Panc1 (cell line): ENCODE measurements at regions not wholly inside any gene's neighbourhood (a gene's known extent, or its start where the extent isn't known, plus 50 kb on each side); places are given as distances from the start of the nearest gene placed in this dataset.

Experiments
- ATAC-seq: fragments of 200-7000 bp; cut with Tn5 transposase; 2 replicates; pipeline ENCODE4 v1.9.1; 2020; ENCODE audit warnings: mild to moderate bottlenecking, moderate library complexity
- BruUV-seq: library from RNA; stranded (reverse); fragments of 400-500 nt; replicated peaks from 2 replicates; lab custom pipeline; 2021; lab: Mats Ljungman, UMichigan
- CTCF ChIA-PET: fragments of 300-600 bp; sonication (Branson Sonifier 250); formaldehyde crosslinking; loops from one replicate; lab custom pipeline; 2022; ENCODE audit warnings: antibody characterized with exemption; lab: Charles Lee
- POLR2A ChIA-PET: fragments of 300-600 bp; sonication (Branson Sonifier 250); formaldehyde crosslinking; loops from one replicate; lab custom pipeline; 2022; ENCODE audit warnings: antibody characterized with exemption; lab: Charles Lee
- DNase-seq: peaks from one replicate; pipeline ENCODE4 v3.0.0-alpha.2; 2010; ENCODE audit warnings: low read depth, low spot score
- H3K27ac ChIP-seq: 2 replicates; pipeline ENCODE4 v1.5.1; 2011; ENCODE audit warnings: mild to moderate bottlenecking, low read length, inconsistent platforms
- H3K27me3 ChIP-seq: fragments of 200-500 bp; sonication (Bioruptor generic); 2 replicates; pipeline ENCODE4 v1.6.0; 2014; ENCODE audit warnings: low read length, inconsistent platforms; ENCODE audit not compliant: control insufficient read depth, insufficient read depth
- H3K36me3 ChIP-seq: fragments of 200-500 bp; sonication (Bioruptor generic); 2 replicates; pipeline ENCODE4 v1.5.1; 2014; ENCODE audit warnings: inconsistent platforms, mild to moderate bottlenecking, low read length, moderate library complexity; ENCODE audit not compliant: control insufficient read depth, insufficient read depth
- H3K4me1 ChIP-seq: 2 replicates; pipeline ENCODE4 v1.5.1; 2011; ENCODE audit warnings: inconsistent platforms, mild to moderate bottlenecking, low read length, moderate library complexity; ENCODE audit not compliant: control insufficient read depth, insufficient read depth
- H3K4me3 ChIP-seq, 2 experiments: 2 replicates each; pipeline ENCODE4 v1.5.1; 2011 to 2012; ENCODE audit warnings: low read depth in 2 of 2, low read length in 2 of 2, mild to moderate bottlenecking in 2 of 2, inconsistent platforms in 1 of 2, moderate library complexity in 1 of 2
- H3K9me3 ChIP-seq: fragments of 200-500 bp; sonication (Bioruptor generic); 2 replicates; pipeline ENCODE4 v1.5.1; 2014; ENCODE audit warnings: low read depth, mild to moderate bottlenecking, inconsistent platforms, low read length, moderate library complexity; ENCODE audit not compliant: control insufficient read depth, insufficient read depth
- CTCF ChIP-seq: fragments of 450-650 bp; IDR thresholded peaks from 2 replicates; pipeline ENCODE4 v1.5.1; 2017; ENCODE audit warnings: mild to moderate bottlenecking
- POLR2AphosphoS5 ChIP-seq: IDR thresholded peaks from 2 replicates; pipeline ENCODE4 v1.6.1; 2012; ENCODE audit warnings: mild to moderate bottlenecking, low read depth, low read length, moderate library complexity
- REST ChIP-seq, 2 experiments: IDR thresholded peaks; 2 replicates each; pipeline ENCODE4 v1.6.1; 2011 to 2012; ENCODE audit warnings: low read depth in 2 of 2, control low read depth in 1 of 2, low read length in 1 of 2, mild to moderate bottlenecking in 1 of 2, moderate library complexity in 1 of 2; ENCODE audit not compliant: insufficient read depth in 1 of 2
- SIN3A ChIP-seq: IDR thresholded peaks from 2 replicates; pipeline ENCODE4 v1.6.1; 2012; ENCODE audit warnings: low read depth, mild to moderate bottlenecking, low read length, moderate library complexity, borderline replicate concordance; ENCODE audit not compliant: insufficient read depth
- TCF7L2 ChIP-seq: IDR thresholded peaks from 2 replicates; pipeline ENCODE4 v1.6.1; 2011; ENCODE audit warnings: mild to moderate bottlenecking, low read depth, low read length, inconsistent platforms
- in situ Hi-C: cut with HindIII; loops from 2 replicates; pipeline ENCODE4 v1.10.0; 2016; ENCODE audit warnings: low sequenced_read_pairs, low pct_unique_long_range_greater_than_20kb
- intact Hi-C: fragments of 100-400 bp; cut with micrococcal nuclease; formaldehyde crosslinking; loops from one replicate; pipeline ENCODE4 v1.10.0; 2022; ENCODE audit not compliant: unreplicated experiment

GRCh38 chr4:36835246-36835645 is 409.3 kb upstream of the NWD2 start:
- H3K27ac ChIP-seq: no peak overlapping the region
- ATAC-seq: no peak
- no TSS peak for BruUV-seq
- H3K4me3 ChIP-seq: no peak overlapping the region
- ChIA-PET POLR2A (no interaction called here), CTCF (no interaction called here)
- no peaks in the 10 kb centered on the region for H3K36me3 ChIP-seq
- intact Hi-C loops (no loop called here), in situ Hi-C loops (no loop called here)
- H3K9me3 ChIP-seq: no peaks in the 10 kb centered on the region
- TF ChIP-seq POLR2AphosphoS5: no peak
- TF ChIP-seq CTCF: no peak
- TF ChIP-seq REST (IDR thresholded peaks at IDR 0.05; ENCODE audit: insufficient read depth in 1 of 2, low read depth in 2 of 2, low read length in 1 of 2): no peak
- DNase-seq: no peak
- H3K27me3 ChIP-seq: no peaks in the 10 kb centered on the region
- H3K4me1 ChIP-seq: no peaks in the 10 kb centered on the region

GRCh38 chr4:36841583-36842326 is 402.8 kb upstream of the NWD2 start:
- ChIA-PET CTCF (no interaction called here), POLR2A (no interaction called here)
- TF ChIP-seq REST (IDR thresholded peaks at IDR 0.05; ENCODE audit: insufficient read depth in 1 of 2, low read depth in 2 of 2, low read length in 1 of 2) (no peak), TCF7L2 (no peak), POLR2AphosphoS5 (no peak), CTCF (no peak), SIN3A (no peak)
- no peak overlapping the region for H3K4me3 ChIP-seq
- BruUV-seq: no TSS peak
- H3K27ac ChIP-seq: no peak overlapping the region
- DNase-seq (peak; percentile 22), ATAC-seq (no peak)
- no peaks in the 10 kb centered on the region for H3K36me3 ChIP-seq
- in situ Hi-C loops (no loop called here), intact Hi-C loops (no loop called here)
- no peaks in the 10 kb centered on the region for H3K4me1 ChIP-seq
- no peaks in the 10 kb centered on the region for H3K27me3 ChIP-seq
- H3K9me3 ChIP-seq: no peaks in the 10 kb centered on the region
